Bronchial epithelial cell (primary cell): ENCODE measurements at regions not wholly inside any gene's neighbourhood (a gene's known extent, or its start where the extent isn't known, plus 50 kb on each side); places are given as distances from the start of the nearest gene placed in this dataset.

Experiments used
- DNase-seq: peaks from one replicate; pipeline ENCODE4 v3.0.0-alpha.2; 2010; ENCODE audit warnings: low read depth
- FAIRE-seq: peaks from 2 replicates; lab custom pipeline; 2011; peaks lifted over from hg19 to GRCh38; lab: Jason Lieb, UNC
- H3K27me3 ChIP-seq: 2 replicates; pipeline ENCODE4 v1.5.1; 2011; ENCODE audit warnings: low read length; ENCODE audit not compliant: control insufficient read depth, insufficient read depth
- H3K36me3 ChIP-seq: 2 replicates; pipeline ENCODE4 v1.5.1; 2011; ENCODE audit warnings: low read length; ENCODE audit not compliant: control insufficient read depth, insufficient read depth
- H3K4me3 ChIP-seq: 2 replicates; pipeline ENCODE4 v1.5.1; 2011; ENCODE audit warnings: mild to moderate bottlenecking, low read depth, low read length, control low read depth
- CTCF ChIP-seq: IDR thresholded peaks from 2 replicates; pipeline ENCODE4 v1.5.1; 2011; ENCODE audit warnings: mild to moderate bottlenecking, moderate library complexity, low read length, control low read depth, inconsistent platforms; ENCODE audit not compliant: insufficient read depth, severe bottlenecking

GRCh38 chr2:20524412-20525040, 77.7 kb downstream of the RHOB start:
- TF ChIP-seq CTCF, result no peak
- Histone ChIP-seq H3K36me3 (no peaks in the 10 kb centered on the region), H3K4me3 (no peak overlapping the region), H3K27me3 (no peaks in the 10 kb centered on the region)
- DNase-seq (no peak), FAIRE-seq (no peak)

- no peaks in the 10 kb centered on the region for H3K27me3 ChIP-seq
- no peak for FAIRE-seq
- no peak overlapping the region for H3K4me3 ChIP-seq
- DNase-seq, result peak; percentile 59
- TF ChIP-seq CTCF, result no peak
- H3K36me3 ChIP-seq, result no peaks in the 10 kb centered on the region
These were observed 78.5 kb downstream of the RHOB start for GRCh38 chr2:20525041-20526035.

GRCh38 chr2:20526160-20526559, 79.3 kb downstream of the RHOB start:
- Histone ChIP-seq H3K27me3 (no peaks in the 10 kb centered on the region), H3K36me3 (no peaks in the 10 kb centered on the region), H3K4me3 (no peak overlapping the region)
- DNase-seq (no peak), FAIRE-seq (no peak)
- TF ChIP-seq CTCF, result no peak

GRCh38 chr2:20526708-20527107, 79.8 kb downstream of the RHOB start:
- TF ChIP-seq CTCF, result no peak
- no peak for DNase-seq
- Histone ChIP-seq H3K36me3 (no peaks in the 10 kb centered on the region), H3K27me3 (no peaks in the 10 kb centered on the region), H3K4me3 (no peak overlapping the region)
- FAIRE-seq, result no peak

GRCh38 chr2:20528713-20529112, 81.8 kb downstream of the RHOB start:
- TF ChIP-seq CTCF, result no peak
- Histone ChIP-seq H3K27me3 (no peaks in the 10 kb centered on the region), H3K4me3 (no peak overlapping the region), H3K36me3 (no peaks in the 10 kb centered on the region)
- FAIRE-seq (no peak), DNase-seq (no peak)
